H1 (cell line): ENCODE measurements at regions not wholly inside any gene's neighbourhood (a gene's known extent, or its start where the extent isn't known, plus 50 kb on each side); places are given as distances from the start of the nearest gene placed in this dataset.

Experiments used
- CBX8 ChIP-seq: fragments of 300-800, 300-1000 bp; sonication (generic); IDR thresholded peaks from 2 replicates; pipeline ENCODE4 v1.7.1; 2016; ENCODE audit warnings: low read depth, low read length, borderline replicate concordance
- CREB1 ChIP-seq: IDR thresholded peaks from 2 replicates; pipeline ENCODE4 v1.6.1; 2012; ENCODE audit warnings: inconsistent platforms
- TF ChIP-seq, protein P1 (sequence below): fragments of 300-600 bp; sonication (generic); IDR thresholded peaks from 2 replicates; pipeline ENCODE4 v1.7.1; 2012; ENCODE audit warnings: low read length, moderate library complexity, mild to moderate bottlenecking, inconsistent platforms; ENCODE audit not compliant: insufficient replicate concordance

DNA sequence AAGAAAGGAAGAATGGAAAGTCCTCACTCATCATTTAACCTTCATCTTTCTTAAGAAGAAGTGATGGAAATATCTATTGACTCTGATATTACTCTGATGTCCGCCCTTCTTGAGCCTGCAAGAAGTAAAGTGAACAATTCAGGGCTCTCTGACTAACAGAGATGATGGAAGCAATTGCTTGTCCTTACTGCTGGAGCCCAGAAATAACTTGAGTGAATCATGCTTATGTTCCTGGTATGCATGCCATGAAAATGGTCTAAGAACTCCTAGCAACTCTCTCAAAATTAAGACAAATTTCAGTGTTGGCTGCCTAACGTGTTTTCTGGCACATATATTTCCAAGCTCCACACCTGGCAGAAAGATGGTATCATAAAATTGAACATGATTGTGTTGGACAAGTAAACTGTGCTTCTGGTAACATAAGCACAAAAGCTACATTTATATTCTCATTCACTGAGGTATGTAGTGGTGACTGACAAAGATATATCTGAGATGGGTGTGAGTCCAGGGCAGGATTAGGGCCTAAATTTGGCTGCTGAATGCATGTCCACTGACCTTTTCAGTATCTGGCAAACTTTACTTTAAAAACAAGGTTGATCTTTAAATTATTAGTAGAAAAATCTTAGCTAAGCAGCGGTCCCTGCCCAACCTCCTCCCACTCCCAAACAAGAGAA is 109.2 kb upstream of the OTUD4 start (continued):
- TF ChIP-seq, protein P1, sequence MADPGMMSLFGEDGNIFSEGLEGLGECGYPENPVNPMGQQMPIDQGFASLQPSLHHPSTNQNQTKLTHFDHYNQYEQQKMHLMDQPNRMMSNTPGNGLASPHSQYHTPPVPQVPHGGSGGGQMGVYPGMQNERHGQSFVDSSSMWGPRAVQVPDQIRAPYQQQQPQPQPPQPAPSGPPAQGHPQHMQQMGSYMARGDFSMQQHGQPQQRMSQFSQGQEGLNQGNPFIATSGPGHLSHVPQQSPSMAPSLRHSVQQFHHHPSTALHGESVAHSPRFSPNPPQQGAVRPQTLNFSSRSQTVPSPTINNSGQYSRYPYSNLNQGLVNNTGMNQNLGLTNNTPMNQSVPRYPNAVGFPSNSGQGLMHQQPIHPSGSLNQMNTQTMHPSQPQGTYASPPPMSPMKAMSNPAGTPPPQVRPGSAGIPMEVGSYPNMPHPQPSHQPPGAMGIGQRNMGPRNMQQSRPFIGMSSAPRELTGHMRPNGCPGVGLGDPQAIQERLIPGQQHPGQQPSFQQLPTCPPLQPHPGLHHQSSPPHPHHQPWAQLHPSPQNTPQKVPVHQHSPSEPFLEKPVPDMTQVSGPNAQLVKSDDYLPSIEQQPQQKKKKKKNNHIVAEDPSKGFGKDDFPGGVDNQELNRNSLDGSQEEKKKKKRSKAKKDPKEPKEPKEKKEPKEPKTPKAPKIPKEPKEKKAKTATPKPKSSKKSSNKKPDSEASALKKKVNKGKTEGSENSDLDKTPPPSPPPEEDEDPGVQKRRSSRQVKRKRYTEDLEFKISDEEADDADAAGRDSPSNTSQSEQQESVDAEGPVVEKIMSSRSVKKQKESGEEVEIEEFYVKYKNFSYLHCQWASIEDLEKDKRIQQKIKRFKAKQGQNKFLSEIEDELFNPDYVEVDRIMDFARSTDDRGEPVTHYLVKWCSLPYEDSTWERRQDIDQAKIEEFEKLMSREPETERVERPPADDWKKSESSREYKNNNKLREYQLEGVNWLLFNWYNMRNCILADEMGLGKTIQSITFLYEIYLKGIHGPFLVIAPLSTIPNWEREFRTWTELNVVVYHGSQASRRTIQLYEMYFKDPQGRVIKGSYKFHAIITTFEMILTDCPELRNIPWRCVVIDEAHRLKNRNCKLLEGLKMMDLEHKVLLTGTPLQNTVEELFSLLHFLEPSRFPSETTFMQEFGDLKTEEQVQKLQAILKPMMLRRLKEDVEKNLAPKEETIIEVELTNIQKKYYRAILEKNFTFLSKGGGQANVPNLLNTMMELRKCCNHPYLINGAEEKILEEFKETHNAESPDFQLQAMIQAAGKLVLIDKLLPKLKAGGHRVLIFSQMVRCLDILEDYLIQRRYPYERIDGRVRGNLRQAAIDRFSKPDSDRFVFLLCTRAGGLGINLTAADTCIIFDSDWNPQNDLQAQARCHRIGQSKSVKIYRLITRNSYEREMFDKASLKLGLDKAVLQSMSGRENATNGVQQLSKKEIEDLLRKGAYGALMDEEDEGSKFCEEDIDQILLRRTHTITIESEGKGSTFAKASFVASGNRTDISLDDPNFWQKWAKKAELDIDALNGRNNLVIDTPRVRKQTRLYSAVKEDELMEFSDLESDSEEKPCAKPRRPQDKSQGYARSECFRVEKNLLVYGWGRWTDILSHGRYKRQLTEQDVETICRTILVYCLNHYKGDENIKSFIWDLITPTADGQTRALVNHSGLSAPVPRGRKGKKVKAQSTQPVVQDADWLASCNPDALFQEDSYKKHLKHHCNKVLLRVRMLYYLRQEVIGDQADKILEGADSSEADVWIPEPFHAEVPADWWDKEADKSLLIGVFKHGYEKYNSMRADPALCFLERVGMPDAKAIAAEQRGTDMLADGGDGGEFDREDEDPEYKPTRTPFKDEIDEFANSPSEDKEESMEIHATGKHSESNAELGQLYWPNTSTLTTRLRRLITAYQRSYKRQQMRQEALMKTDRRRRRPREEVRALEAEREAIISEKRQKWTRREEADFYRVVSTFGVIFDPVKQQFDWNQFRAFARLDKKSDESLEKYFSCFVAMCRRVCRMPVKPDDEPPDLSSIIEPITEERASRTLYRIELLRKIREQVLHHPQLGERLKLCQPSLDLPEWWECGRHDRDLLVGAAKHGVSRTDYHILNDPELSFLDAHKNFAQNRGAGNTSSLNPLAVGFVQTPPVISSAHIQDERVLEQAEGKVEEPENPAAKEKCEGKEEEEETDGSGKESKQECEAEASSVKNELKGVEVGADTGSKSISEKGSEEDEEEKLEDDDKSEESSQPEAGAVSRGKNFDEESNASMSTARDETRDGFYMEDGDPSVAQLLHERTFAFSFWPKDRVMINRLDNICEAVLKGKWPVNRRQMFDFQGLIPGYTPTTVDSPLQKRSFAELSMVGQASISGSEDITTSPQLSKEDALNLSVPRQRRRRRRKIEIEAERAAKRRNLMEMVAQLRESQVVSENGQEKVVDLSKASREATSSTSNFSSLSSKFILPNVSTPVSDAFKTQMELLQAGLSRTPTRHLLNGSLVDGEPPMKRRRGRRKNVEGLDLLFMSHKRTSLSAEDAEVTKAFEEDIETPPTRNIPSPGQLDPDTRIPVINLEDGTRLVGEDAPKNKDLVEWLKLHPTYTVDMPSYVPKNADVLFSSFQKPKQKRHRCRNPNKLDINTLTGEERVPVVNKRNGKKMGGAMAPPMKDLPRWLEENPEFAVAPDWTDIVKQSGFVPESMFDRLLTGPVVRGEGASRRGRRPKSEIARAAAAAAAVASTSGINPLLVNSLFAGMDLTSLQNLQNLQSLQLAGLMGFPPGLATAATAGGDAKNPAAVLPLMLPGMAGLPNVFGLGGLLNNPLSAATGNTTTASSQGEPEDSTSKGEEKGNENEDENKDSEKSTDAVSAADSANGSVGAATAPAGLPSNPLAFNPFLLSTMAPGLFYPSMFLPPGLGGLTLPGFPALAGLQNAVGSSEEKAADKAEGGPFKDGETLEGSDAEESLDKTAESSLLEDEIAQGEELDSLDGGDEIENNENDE: no peak
- TF ChIP-seq CBX8 (no peak), CREB1 (no peak)
